CD4-positive, alpha-beta T cell treated with Interleukin-21 for 1 hour (primary cell): ENCODE measurements at regions not wholly inside any gene's neighbourhood (a gene's known extent, or its start where the extent isn't known, plus 50 kb on each side); places are given as distances from the start of the nearest gene placed in this dataset.
"Not testable (repeated sequence)": the region's sequence is repeated elsewhere in the genome, so short reads cannot be mapped to it uniquely, and the experiment has no call there.

Experiments
- DNase-seq: peaks from one replicate; pipeline ENCODE4 v3.0.0-alpha.2; 2020

- DNase-seq: no peak
Observed at GRCh38 chr5:18602402-18602801, 968.1 kb downstream of the TAF11L14 start.

- no peak for DNase-seq
Observed at GRCh38 chr5:18605186-18605585, 970.9 kb downstream of the TAF11L14 start.

- no peak for DNase-seq
Observed at GRCh38 chr5:18607570-18607969, 973.3 kb downstream of the TAF11L14 start.

GRCh38 chr5:18617191-18617590, 982.9 kb downstream of the TAF11L14 start:
- DNase-seq: not testable (repeated sequence)

- DNase-seq: no peak
Observed at GRCh38 chr5:18630458-18631045, 996.3 kb downstream of the TAF11L14 start.

- no peak for DNase-seq
Observed at GRCh38 chr5:18652404-18653215, 1018.4 kb downstream of the TAF11L14 start.

- no peak for DNase-seq
Observed at GRCh38 chr5:18653216-18653752, 1019.0 kb downstream of the TAF11L14 start.

GRCh38 chr5:18660511-18660910, 1026.3 kb downstream of the TAF11L14 start:
- DNase-seq: no peak

GRCh38 chr5:18662231-18662630, 1028.0 kb downstream of the TAF11L14 start:
- no peak for DNase-seq

GRCh38 chr5:18674212-18674611, 1040.0 kb downstream of the TAF11L14 start:
- not testable (repeated sequence) for DNase-seq

- no peak for DNase-seq
Observed at GRCh38 chr5:18675041-18675440, 1040.8 kb downstream of the TAF11L14 start.

GRCh38 chr5:18686253-18686652, 1052.0 kb downstream of the TAF11L14 start:
- DNase-seq: no peak

GRCh38 chr5:18687429-18687828, 1053.2 kb downstream of the TAF11L14 start:
- DNase-seq: no peak

GRCh38 chr5:18699681-18700080, 1065.4 kb downstream of the TAF11L14 start:
- DNase-seq: no peak

- DNase-seq: no peak
Observed at GRCh38 chr5:18702821-18703220, 1068.6 kb downstream of the TAF11L14 start.

GRCh38 chr5:18712936-18713485, 1078.8 kb downstream of the TAF11L14 start:
- no peak for DNase-seq

GRCh38 chr5:18720002-18720401, 1085.7 kb downstream of the TAF11L14 start:
- DNase-seq: no peak

- no peak for DNase-seq
Observed at GRCh38 chr5:18732556-18733479, 1098.6 kb downstream of the TAF11L14 start.

GRCh38 chr5:18736051-18736398, 1101.8 kb downstream of the TAF11L14 start:
- no peak for DNase-seq

GRCh38 chr5:18736736-18737135, 1102.5 kb downstream of the TAF11L14 start:
- DNase-seq: not testable (repeated sequence)

GRCh38 chr5:18740301-18740700, 1106.0 kb downstream of the TAF11L14 start:
- no peak for DNase-seq

GRCh38 chr5:18742830-18743229, 1108.6 kb downstream of the TAF11L14 start:
- DNase-seq: no peak

GRCh38 chr5:18744441-18744840, 1110.2 kb downstream of the TAF11L14 start:
- DNase-seq: peak; percentile 19
